ENCODE measurements at regions not wholly inside any gene's neighbourhood (a gene's known extent, or its start where the extent isn't known, plus 50 kb on each side); places are given as distances from the start of the nearest gene placed in this dataset.
"Not testable (repeated sequence)": the region's sequence is repeated elsewhere in the genome, so short reads cannot be mapped to it uniquely, and the experiment has no call there.

DNA sequence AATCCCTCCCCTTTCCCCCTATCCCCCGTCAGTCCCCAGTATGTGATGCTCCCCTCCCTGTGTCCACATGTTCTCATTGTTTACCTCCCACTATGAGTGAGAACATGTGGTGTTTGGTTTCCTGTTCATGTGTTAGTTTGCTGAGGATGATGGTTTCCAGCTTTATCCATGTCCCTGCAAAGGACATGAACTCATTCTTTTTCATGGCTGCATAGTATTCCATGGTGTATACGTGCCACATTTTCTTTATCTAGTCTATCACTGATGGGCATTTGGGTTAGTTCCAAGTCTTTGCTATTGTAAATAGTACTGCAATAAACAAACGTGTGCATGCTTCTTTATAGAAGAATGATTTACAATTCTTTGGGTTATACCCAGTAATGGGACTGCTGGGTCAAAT lies 165.6 kb upstream of the TENM4 start:
- TF ChIP-seq, protein P1, sequence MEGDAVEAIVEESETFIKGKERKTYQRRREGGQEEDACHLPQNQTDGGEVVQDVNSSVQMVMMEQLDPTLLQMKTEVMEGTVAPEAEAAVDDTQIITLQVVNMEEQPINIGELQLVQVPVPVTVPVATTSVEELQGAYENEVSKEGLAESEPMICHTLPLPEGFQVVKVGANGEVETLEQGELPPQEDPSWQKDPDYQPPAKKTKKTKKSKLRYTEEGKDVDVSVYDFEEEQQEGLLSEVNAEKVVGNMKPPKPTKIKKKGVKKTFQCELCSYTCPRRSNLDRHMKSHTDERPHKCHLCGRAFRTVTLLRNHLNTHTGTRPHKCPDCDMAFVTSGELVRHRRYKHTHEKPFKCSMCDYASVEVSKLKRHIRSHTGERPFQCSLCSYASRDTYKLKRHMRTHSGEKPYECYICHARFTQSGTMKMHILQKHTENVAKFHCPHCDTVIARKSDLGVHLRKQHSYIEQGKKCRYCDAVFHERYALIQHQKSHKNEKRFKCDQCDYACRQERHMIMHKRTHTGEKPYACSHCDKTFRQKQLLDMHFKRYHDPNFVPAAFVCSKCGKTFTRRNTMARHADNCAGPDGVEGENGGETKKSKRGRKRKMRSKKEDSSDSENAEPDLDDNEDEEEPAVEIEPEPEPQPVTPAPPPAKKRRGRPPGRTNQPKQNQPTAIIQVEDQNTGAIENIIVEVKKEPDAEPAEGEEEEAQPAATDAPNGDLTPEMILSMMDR (IDR thresholded peaks at IDR 0.05), result not testable (repeated sequence)
- TF ChIP-seq POLR2A (IDR thresholded peaks at IDR 0.05), result not testable (repeated sequence)

All from Peyer's patch (tissue), 4 donors.